ENCODE measurements at regions not wholly inside any gene's neighbourhood (a gene's known extent, or its start where the extent isn't known, plus 50 kb on each side); places are given as distances from the start of the nearest gene placed in this dataset.

GRCh38 chr12:93219947-93220346 is 157.8 kb upstream of the NUDT4 start:
- TF ChIP-seq POLR2AphosphoS5 (IDR thresholded peaks at IDR 0.05; ENCODE audit: low read depth) (no peak), ZNF331 (CRISPR knock-in tag; IDR thresholded peaks at IDR 0.05; ENCODE audit: low read depth) (no peak), NANOG (IDR thresholded peaks at IDR 0.05; ENCODE audit: borderline replicate concordance) (no peak), STAT1 (IDR thresholded peaks at IDR 0.05; ENCODE audit: unreplicated experiment) (no peak), ETS1 (IDR thresholded peaks at IDR 0.05) (no peak), ZNF462 (CRISPR knock-in tag; IDR thresholded peaks at IDR 0.05) (no peak), EZH2phosphoT487 (IDR thresholded peaks at IDR 0.05; ENCODE audit: unreplicated experiment) (no peak), CTCF (conservative IDR thresholded peaks at IDR 0.05; ENCODE audit: low read depth in 2 of 2) (no peak), REST (IDR thresholded peaks at IDR 0.05; ENCODE audit: unreplicated experiment) (no peak), ZNF114 (CRISPR knock-in tag; IDR thresholded peaks at IDR 0.05) (no peak), JUNB (IDR thresholded peaks at IDR 0.05; ENCODE audit: unreplicated experiment) (no peak), EZH2 (IDR thresholded peaks at IDR 0.05; ENCODE audit: low read depth, unreplicated experiment) (no peak), CREB1 (CRISPR knock-in tag; IDR thresholded peaks at IDR 0.05; ENCODE audit: low read depth) (no peak)
- no peaks in the 10 kb centered on the region for H3K9me2 ChIP-seq (ENCODE audit: insufficient read depth)
- H4K20me1 ChIP-seq (replicated peaks; ENCODE audit: insufficient read depth) = no peaks in the 10 kb centered on the region
- Mint-ChIP-seq H3K4me3 (no peak overlapping the region), H3K4me1 (peaks cover 17% of the 10 kb centered on the region), H3K9me3 (peaks cover 6% of the 10 kb centered on the region; the same call in 1 of the 3 replicates), H3K27me3 (ENCODE audit: insufficient read depth, low read depth, poor library complexity) (no peaks in the 10 kb centered on the region), H3K36me3 (ENCODE audit: low read depth) (peaks cover 4% of the 10 kb centered on the region; the same call in 1 of the 3 replicates), H3K27ac (no peak overlapping the region)
- H3K4me1 ChIP-seq (ENCODE audit: insufficient read depth) = peaks cover 10% of the 10 kb centered on the region; the same call in 1 of the 2 replicates
- H3K79me2 ChIP-seq (replicated peaks; ENCODE audit: insufficient read depth) = no peaks in the 10 kb centered on the region
- H3K27ac ChIP-seq (ENCODE audit: low read depth) = no peak overlapping the region
- DNase-seq (ENCODE audit: low spot score) (no peak), ATAC-seq (no peak)
- no peak overlapping the region for H2AFZ ChIP-seq
- H3K4me2 ChIP-seq = peak overlapping the region; percentile 27; the same call in 1 of the 2 replicates
- no peaks in the 10 kb centered on the region for H3K36me3 ChIP-seq (ENCODE audit: insufficient read depth)
- no peak overlapping the region for H3K4me3 ChIP-seq
- H3K27me3 ChIP-seq (ENCODE audit: insufficient read depth) = no peaks in the 10 kb centered on the region
- no peaks in the 10 kb centered on the region for H3F3A ChIP-seq (replicated peaks; ENCODE audit: low read depth)
